Uterus (tissue), 2 donors: ENCODE measurements at regions not wholly inside any gene's neighbourhood (a gene's known extent, or its start where the extent isn't known, plus 50 kb on each side); places are given as distances from the start of the nearest gene placed in this dataset.

Experiments used
- CTCF ChIP-seq, 4 experiments: fragments of 200-600 bp in 2 of 4; fragments of 450-650 bp in 2 of 4; sonication (generic) in 2 of 4; IDR thresholded peaks; one replicate each; pipeline ENCODE4 v1.5.1; 2016 to 2019; ENCODE audit warnings: antibody characterized with exemption in 4 of 4, mild to moderate bottlenecking in 2 of 4, moderate library complexity in 1 of 4
- POLR2A ChIP-seq, 2 donors: fragments of 450-650 bp; IDR thresholded peaks; one replicate each; pipeline ENCODE4 v1.6.1; 2016; ENCODE audit warnings: antibody characterized with exemption in 2 of 2, mild to moderate bottlenecking in 1 of 2, moderate library complexity in 1 of 2

- TF ChIP-seq POLR2A (IDR thresholded peaks at IDR 0.05) (no peak), CTCF (IDR thresholded peaks at IDR 0.05) (no peak)
Observed at GRCh38 chr13:89701913-89702312, 1645.6 kb upstream of the MIR17HG start.
